Central memory CD8-positive, alpha-beta T cell (primary cell): ENCODE measurements at regions not wholly inside any gene's neighbourhood (a gene's known extent, or its start where the extent isn't known, plus 50 kb on each side); places are given as distances from the start of the nearest gene placed in this dataset.

Source experiments
- ATAC-seq: fragments of 150-1000 bp; cut with Tn5 transposase; replicated peaks from 2 replicates; pipeline ENCODE4 v1.10.0; 2022; ENCODE audit warnings: mild to moderate bottlenecking, moderate FRiP score, moderate number of reproducible peaks; ENCODE audit not compliant: poor library complexity, severe bottlenecking; ENCODE audit errors: extremely low read depth
- DNase-seq, 2 donors: peaks; one replicate each; pipeline ENCODE4 v3.0.0; 2021; ENCODE audit warnings: low spot score in 2 of 2
- H3K27ac Mint-ChIP-seq: one replicate; pipeline ENCODE4 v1.8.0; 2022; ENCODE audit warnings: low read depth, mild to moderate bottlenecking, moderate library complexity, mixed read lengths
- H3K27me3 Mint-ChIP-seq: one replicate; pipeline ENCODE4 v1.8.0; 2022; ENCODE audit warnings: mixed read lengths
- H3K36me3 Mint-ChIP-seq: one replicate; pipeline ENCODE4 v1.8.0; 2022; ENCODE audit warnings: mild to moderate bottlenecking, moderate library complexity, mixed read lengths; ENCODE audit not compliant: insufficient read depth
- H3K4me1 Mint-ChIP-seq: one replicate; pipeline ENCODE4 v1.8.0; 2022; ENCODE audit warnings: mixed read lengths
- H3K4me3 Mint-ChIP-seq: one replicate; pipeline ENCODE4 v1.8.0; 2022; ENCODE audit warnings: mild to moderate bottlenecking, moderate library complexity, mixed read lengths
- H3K9me3 Mint-ChIP-seq: one replicate; pipeline ENCODE4 v1.8.0; 2022; ENCODE audit warnings: mixed read lengths

- H3K36me3 Mint-ChIP-seq = no peaks in the 10 kb centered on the region
- no peak for DNase-seq
- no peak overlapping the region for H3K27ac Mint-ChIP-seq
- no peak for ATAC-seq
- H3K27me3 Mint-ChIP-seq = peaks cover 18% of the 10 kb centered on the region
- H3K4me1 Mint-ChIP-seq = no peaks in the 10 kb centered on the region
- H3K9me3 Mint-ChIP-seq = no peaks in the 10 kb centered on the region
- no peak overlapping the region for H3K4me3 Mint-ChIP-seq
Measured at GRCh38 chr2:234823877-234824376, 127.9 kb upstream of the SH3BP4 start.

- H3K27ac Mint-ChIP-seq = no peak overlapping the region
- H3K36me3 Mint-ChIP-seq = no peaks in the 10 kb centered on the region
- H3K4me3 Mint-ChIP-seq = no peak overlapping the region
- H3K4me1 Mint-ChIP-seq = no peaks in the 10 kb centered on the region
- no peaks in the 10 kb centered on the region for H3K9me3 Mint-ChIP-seq
- ATAC-seq (no peak), DNase-seq (no peak)
- H3K27me3 Mint-ChIP-seq = peaks cover 18% of the 10 kb centered on the region
Measured at GRCh38 chr2:234823196-234823876, 128.5 kb upstream of the SH3BP4 start.

- Mint-ChIP-seq H3K9me3 (no peaks in the 10 kb centered on the region), H3K4me1 (no peaks in the 10 kb centered on the region), H3K36me3 (no peaks in the 10 kb centered on the region), H3K27ac (no peak overlapping the region), H3K4me3 (no peak overlapping the region), H3K27me3 (peaks cover 24% of the 10 kb centered on the region)
- ATAC-seq = no peak
- DNase-seq = no peak
Measured at GRCh38 chr2:234821946-234822475, 129.8 kb upstream of the SH3BP4 start.

GRCh38 chr2:234818937-234819336 lies 132.9 kb upstream of the SH3BP4 start:
- ATAC-seq (no peak), DNase-seq (no peak)
- no peak overlapping the region for H3K4me3 Mint-ChIP-seq
- H3K36me3 Mint-ChIP-seq = no peaks in the 10 kb centered on the region
- H3K27me3 Mint-ChIP-seq = peaks cover 46% of the 10 kb centered on the region
- H3K9me3 Mint-ChIP-seq = no peaks in the 10 kb centered on the region
- no peaks in the 10 kb centered on the region for H3K4me1 Mint-ChIP-seq
- H3K27ac Mint-ChIP-seq = no peak overlapping the region

GRCh38 chr2:234816491-234816890 lies 135.3 kb upstream of the SH3BP4 start:
- Mint-ChIP-seq H3K9me3 (no peaks in the 10 kb centered on the region), H3K27me3 (peaks cover 69% of the 10 kb centered on the region), H3K36me3 (no peaks in the 10 kb centered on the region), H3K4me3 (no peak overlapping the region), H3K4me1 (no peaks in the 10 kb centered on the region), H3K27ac (no peak overlapping the region)
- DNase-seq (no peak), ATAC-seq (no peak)

GRCh38 chr2:234816056-234816455 lies 135.8 kb upstream of the SH3BP4 start:
- Mint-ChIP-seq H3K4me1 (no peaks in the 10 kb centered on the region), H3K36me3 (no peaks in the 10 kb centered on the region), H3K27me3 (peaks cover 65% of the 10 kb centered on the region), H3K27ac (no peak overlapping the region), H3K4me3 (no peak overlapping the region), H3K9me3 (no peaks in the 10 kb centered on the region)
- DNase-seq (no peak), ATAC-seq (no peak)

GRCh38 chr2:234814374-234814773 lies 137.4 kb upstream of the SH3BP4 start:
- H3K4me1 Mint-ChIP-seq = no peaks in the 10 kb centered on the region
- H3K4me3 Mint-ChIP-seq = no peak overlapping the region
- ATAC-seq (no peak), DNase-seq (no peak)
- no peak overlapping the region for H3K27ac Mint-ChIP-seq
- H3K36me3 Mint-ChIP-seq = no peaks in the 10 kb centered on the region
- H3K9me3 Mint-ChIP-seq = no peaks in the 10 kb centered on the region
- peaks cover 72% of the 10 kb centered on the region for H3K27me3 Mint-ChIP-seq

- Mint-ChIP-seq H3K4me3 (no peak overlapping the region), H3K36me3 (no peaks in the 10 kb centered on the region), H3K27ac (no peak overlapping the region), H3K9me3 (no peaks in the 10 kb centered on the region), H3K4me1 (no peaks in the 10 kb centered on the region), H3K27me3 (peaks cover 82% of the 10 kb centered on the region)
- DNase-seq (no peak), ATAC-seq (no peak)
Measured at GRCh38 chr2:234812851-234813250, 139.0 kb upstream of the SH3BP4 start.

GRCh38 chr2:234808907-234809306 lies 142.9 kb upstream of the SH3BP4 start:
- Mint-ChIP-seq H3K4me3 (no peak overlapping the region), H3K9me3 (no peaks in the 10 kb centered on the region), H3K27ac (no peak overlapping the region), H3K4me1 (no peaks in the 10 kb centered on the region), H3K36me3 (no peaks in the 10 kb centered on the region), H3K27me3 (peaks cover 45% of the 10 kb centered on the region)
- DNase-seq = no peak
- no peak for ATAC-seq

- no peaks in the 10 kb centered on the region for H3K9me3 Mint-ChIP-seq
- no peak for ATAC-seq
- peaks cover 34% of the 10 kb centered on the region for H3K27me3 Mint-ChIP-seq
- no peaks in the 10 kb centered on the region for H3K4me1 Mint-ChIP-seq
- H3K36me3 Mint-ChIP-seq = no peaks in the 10 kb centered on the region
- H3K4me3 Mint-ChIP-seq = no peak overlapping the region
- H3K27ac Mint-ChIP-seq = no peak overlapping the region
- no peak for DNase-seq
Measured at GRCh38 chr2:234806818-234807217, 145.0 kb upstream of the SH3BP4 start.

- H3K4me3 Mint-ChIP-seq = no peak overlapping the region
- no peak overlapping the region for H3K27ac Mint-ChIP-seq
- H3K27me3 Mint-ChIP-seq = peaks cover 35% of the 10 kb centered on the region
- no peaks in the 10 kb centered on the region for H3K9me3 Mint-ChIP-seq
- H3K4me1 Mint-ChIP-seq = no peaks in the 10 kb centered on the region
- ATAC-seq (no peak), DNase-seq (no peak)
- no peaks in the 10 kb centered on the region for H3K36me3 Mint-ChIP-seq
Measured at GRCh38 chr2:234805836-234806235, 146.0 kb upstream of the SH3BP4 start.

- H3K4me3 Mint-ChIP-seq = no peak overlapping the region
- H3K4me1 Mint-ChIP-seq = no peaks in the 10 kb centered on the region
- peaks cover 38% of the 10 kb centered on the region for H3K27me3 Mint-ChIP-seq
- H3K9me3 Mint-ChIP-seq = no peaks in the 10 kb centered on the region
- H3K36me3 Mint-ChIP-seq = no peaks in the 10 kb centered on the region
- ATAC-seq (no peak), DNase-seq (no peak)
- no peak overlapping the region for H3K27ac Mint-ChIP-seq
Measured at GRCh38 chr2:234804704-234805103, 147.1 kb upstream of the SH3BP4 start.

- Mint-ChIP-seq H3K4me3 (no peak overlapping the region), H3K27ac (no peak overlapping the region), H3K9me3 (no peaks in the 10 kb centered on the region), H3K36me3 (no peaks in the 10 kb centered on the region), H3K27me3 (peaks cover 44% of the 10 kb centered on the region), H3K4me1 (no peaks in the 10 kb centered on the region)
- ATAC-seq (no peak), DNase-seq (no peak)
Measured at GRCh38 chr2:234802845-234803171, 149.0 kb upstream of the SH3BP4 start.
